Fibroblast of lung (primary cell): ENCODE measurements at regions not wholly inside any gene's neighbourhood (a gene's known extent, or its start where the extent isn't known, plus 50 kb on each side); places are given as distances from the start of the nearest gene placed in this dataset.

ENCODE experiments used
- DNase-seq, 2 donors: peaks; one replicate each; pipeline versions ENCODE4 v3.0.0 to v3.0.0-alpha.2; 2010; ENCODE audit warnings: low read depth in 2 of 2
- H2AFZ ChIP-seq: 2 replicates; pipeline ENCODE4 v1.5.1; 2012; ENCODE audit warnings: low read length, control low read depth, inconsistent platforms
- H3K27ac ChIP-seq: 2 replicates; pipeline ENCODE4 v1.5.1; 2011; ENCODE audit warnings: low read length, control low read depth; ENCODE audit not compliant: insufficient read depth
- H3K27me3 ChIP-seq: 2 replicates; pipeline ENCODE4 v1.5.1; 2011; ENCODE audit warnings: mild to moderate bottlenecking, low read length; ENCODE audit not compliant: control insufficient read depth, insufficient read depth
- H3K36me3 ChIP-seq: 2 replicates; pipeline ENCODE4 v1.5.1; 2011; ENCODE audit warnings: low read length; ENCODE audit not compliant: control insufficient read depth, insufficient read depth
- H3K4me1 ChIP-seq: 2 replicates; pipeline ENCODE4 v1.5.1; 2011; ENCODE audit warnings: low read length; ENCODE audit not compliant: control insufficient read depth, insufficient read depth; ENCODE audit errors: extremely low read depth
- H3K4me2 ChIP-seq: 2 replicates; pipeline ENCODE4 v1.5.1; 2011; ENCODE audit warnings: low read length, control low read depth; ENCODE audit not compliant: insufficient read depth; ENCODE audit errors: extremely low read depth
- H3K4me3 ChIP-seq, 4 experiments: fragments of 200-600 bp in 1 of 4; sonication (generic) in 1 of 4; replicated peaks in 1 of 4; 2 replicates each; pipeline ENCODE4 v1.5.1; 2011 to 2016; ENCODE audit warnings: low read length in 4 of 4, low read depth in 3 of 4, mild to moderate bottlenecking in 3 of 4, control low read depth in 2 of 4, inconsistent platforms in 1 of 4, mixed read lengths in 1 of 4; ENCODE audit not compliant: insufficient read depth in 1 of 4; ENCODE audit errors: control extremely low read depth in 1 of 4
- H3K79me2 ChIP-seq: 2 replicates; pipeline ENCODE4 v1.5.1; 2012; ENCODE audit warnings: mild to moderate bottlenecking, low read length, inconsistent platforms; ENCODE audit not compliant: control insufficient read depth, insufficient read depth
- H3K9ac ChIP-seq: 2 replicates; pipeline ENCODE4 v1.5.1; 2011; ENCODE audit warnings: mild to moderate bottlenecking, low read length, control low read depth; ENCODE audit not compliant: insufficient read depth
- H3K9me3 ChIP-seq: 2 replicates; pipeline ENCODE4 v1.5.1; 2012; ENCODE audit warnings: low read depth, low read length; ENCODE audit not compliant: control insufficient read depth, insufficient read depth
- H4K20me1 ChIP-seq: 2 replicates; pipeline ENCODE4 v1.5.1; 2011; ENCODE audit warnings: low read length; ENCODE audit not compliant: control insufficient read depth, insufficient read depth; ENCODE audit errors: extremely low read depth
- EZH2 ChIP-seq: IDR thresholded peaks from 2 replicates; pipeline ENCODE4 v1.5.1; 2012; ENCODE audit warnings: low read length, control low read depth, mild to moderate bottlenecking; ENCODE audit errors: missing control alignments
- TF ChIP-seq, protein P1 (sequence below), 2 donors: IDR thresholded peaks in 1 of 2; conservative IDR thresholded peaks in 1 of 2; 1 replicate in 1 of 2; 2 replicates in 1 of 2; pipeline ENCODE4 v1.5.1; 2011 to 2012; ENCODE audit warnings: low read length in 2 of 2, control low read depth in 1 of 2, inconsistent platforms in 1 of 2, low read depth in 1 of 2, mild to moderate bottlenecking in 1 of 2

- Histone ChIP-seq H4K20me1 (no peaks in the 10 kb centered on the region), H3K4me3 (no peak overlapping the region), H3K27me3 (no peaks in the 10 kb centered on the region), H3K36me3 (no peaks in the 10 kb centered on the region), H3K27ac (no peak overlapping the region), H3K4me1 (no peaks in the 10 kb centered on the region), H3K79me2 (no peaks in the 10 kb centered on the region), H3K4me2 (no peak overlapping the region), H3K9me3 (no peaks in the 10 kb centered on the region), H3K9ac (no peak overlapping the region), H2AFZ (no peak overlapping the region)
- TF ChIP-seq, protein P1, sequence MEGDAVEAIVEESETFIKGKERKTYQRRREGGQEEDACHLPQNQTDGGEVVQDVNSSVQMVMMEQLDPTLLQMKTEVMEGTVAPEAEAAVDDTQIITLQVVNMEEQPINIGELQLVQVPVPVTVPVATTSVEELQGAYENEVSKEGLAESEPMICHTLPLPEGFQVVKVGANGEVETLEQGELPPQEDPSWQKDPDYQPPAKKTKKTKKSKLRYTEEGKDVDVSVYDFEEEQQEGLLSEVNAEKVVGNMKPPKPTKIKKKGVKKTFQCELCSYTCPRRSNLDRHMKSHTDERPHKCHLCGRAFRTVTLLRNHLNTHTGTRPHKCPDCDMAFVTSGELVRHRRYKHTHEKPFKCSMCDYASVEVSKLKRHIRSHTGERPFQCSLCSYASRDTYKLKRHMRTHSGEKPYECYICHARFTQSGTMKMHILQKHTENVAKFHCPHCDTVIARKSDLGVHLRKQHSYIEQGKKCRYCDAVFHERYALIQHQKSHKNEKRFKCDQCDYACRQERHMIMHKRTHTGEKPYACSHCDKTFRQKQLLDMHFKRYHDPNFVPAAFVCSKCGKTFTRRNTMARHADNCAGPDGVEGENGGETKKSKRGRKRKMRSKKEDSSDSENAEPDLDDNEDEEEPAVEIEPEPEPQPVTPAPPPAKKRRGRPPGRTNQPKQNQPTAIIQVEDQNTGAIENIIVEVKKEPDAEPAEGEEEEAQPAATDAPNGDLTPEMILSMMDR (conservative IDR thresholded peaks at IDR 0.05 in 1 of 2, IDR thresholded peaks at IDR 0.05 in 1 of 2; ENCODE audit: low read depth in 1 of 2, low read length in 2 of 2), result no peak
- TF ChIP-seq EZH2, result no peak
- DNase-seq, result no peak
Measured at GRCh38 chr4:85177092-85177491, 210.6 kb upstream of the WDFY3 start.

DNA sequence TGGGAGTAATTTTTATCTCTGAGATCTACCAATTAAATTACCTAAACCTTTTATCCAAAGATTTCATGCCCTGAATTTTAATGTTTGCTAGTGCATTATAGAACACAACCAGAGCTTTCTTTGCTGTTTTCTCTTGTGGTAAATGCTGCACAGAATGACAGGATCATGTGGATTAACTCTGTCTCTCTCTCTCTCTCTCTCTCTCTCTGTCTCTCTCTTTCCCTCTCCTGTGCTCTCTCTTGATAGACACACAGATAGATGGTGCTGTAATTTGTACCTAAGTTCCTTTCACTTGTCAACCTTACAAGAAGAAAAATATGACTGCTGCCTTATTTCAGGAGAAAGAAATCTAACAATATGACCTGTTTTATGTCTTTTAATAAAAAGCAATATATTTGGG, 211.2 kb upstream of the WDFY3 start:
- H3K9me3 ChIP-seq, result no peaks in the 10 kb centered on the region
- no peaks in the 10 kb centered on the region for H3K4me1 ChIP-seq
- TF ChIP-seq, protein P1 (conservative IDR thresholded peaks at IDR 0.05 in 1 of 2, IDR thresholded peaks at IDR 0.05 in 1 of 2; ENCODE audit: low read depth in 1 of 2, low read length in 2 of 2), result no peak
- no peak for TF ChIP-seq EZH2
- no peaks in the 10 kb centered on the region for H3K36me3 ChIP-seq
- H4K20me1 ChIP-seq, result no peaks in the 10 kb centered on the region
- DNase-seq, result no peak
- no peak overlapping the region for H3K4me2 ChIP-seq
- H3K27me3 ChIP-seq, result no peaks in the 10 kb centered on the region
- no peaks in the 10 kb centered on the region for H3K79me2 ChIP-seq
- no peak overlapping the region for H3K4me3 ChIP-seq
- no peak overlapping the region for H2AFZ ChIP-seq
- H3K9ac ChIP-seq, result no peak overlapping the region
- no peak overlapping the region for H3K27ac ChIP-seq

GRCh38 chr4:85180533-85180932, 214.0 kb upstream of the WDFY3 start:
- no peak overlapping the region for H3K27ac ChIP-seq
- no peak for TF ChIP-seq EZH2
- TF ChIP-seq, protein P1 (conservative IDR thresholded peaks at IDR 0.05 in 1 of 2, IDR thresholded peaks at IDR 0.05 in 1 of 2; ENCODE audit: low read depth in 1 of 2, low read length in 2 of 2), result no peak
- H3K9me3 ChIP-seq, result no peaks in the 10 kb centered on the region
- no peak overlapping the region for H2AFZ ChIP-seq
- H3K9ac ChIP-seq, result no peak overlapping the region
- no peak overlapping the region for H3K4me2 ChIP-seq
- no peaks in the 10 kb centered on the region for H4K20me1 ChIP-seq
- H3K4me1 ChIP-seq, result no peaks in the 10 kb centered on the region
- H3K4me3 ChIP-seq, result no peak overlapping the region
- H3K36me3 ChIP-seq, result no peaks in the 10 kb centered on the region
- no peaks in the 10 kb centered on the region for H3K79me2 ChIP-seq
- H3K27me3 ChIP-seq, result no peaks in the 10 kb centered on the region
- DNase-seq, result no peak
